ENCODE measurements at regions not wholly inside any gene's neighbourhood (a gene's known extent, or its start where the extent isn't known, plus 50 kb on each side); places are given as distances from the start of the nearest gene placed in this dataset.

GRCh38 chr21:40929833-40930232 lies 82.9 kb upstream of the DSCAM start:
- no peaks in the 10 kb centered on the region for H3K36me3 ChIP-seq (ENCODE audit: control insufficient read depth, insufficient read depth, low read length)
- H3K9me3 ChIP-seq (ENCODE audit: control insufficient read depth, insufficient read depth, low read length): peaks cover 6% of the 10 kb centered on the region
- DNase-seq (ENCODE audit: low read depth in 4 of 6, low spot score in 6 of 6): no peak
- H3K27me3 ChIP-seq (ENCODE audit: control insufficient read depth, insufficient read depth, low read length): no peaks in the 10 kb centered on the region
- H3K27ac ChIP-seq (ENCODE audit: low read depth, low read length): no peak overlapping the region
- H3K4me3 ChIP-seq (ENCODE audit: low read depth, low read length): no peak overlapping the region
- whole genome bisulfite sequencing (ENCODE audit: insufficient coverage): 100% methylated on average over 1 of the region's 2 CpGs
- no peaks in the 10 kb centered on the region for H3K4me1 ChIP-seq (ENCODE audit: control insufficient read depth, insufficient read depth, low read length)

GRCh38 chr21:40931197-40931596 lies 84.2 kb upstream of the DSCAM start:
- Histone ChIP-seq H3K27me3 (ENCODE audit: control insufficient read depth, insufficient read depth, low read length) (no peaks in the 10 kb centered on the region), H3K27ac (ENCODE audit: low read depth, low read length) (no peak overlapping the region), H3K4me1 (ENCODE audit: control insufficient read depth, insufficient read depth, low read length) (no peaks in the 10 kb centered on the region), H3K9me3 (ENCODE audit: control insufficient read depth, insufficient read depth, low read length) (peaks cover 6% of the 10 kb centered on the region), H3K4me3 (ENCODE audit: low read depth, low read length) (no peak overlapping the region), H3K36me3 (ENCODE audit: control insufficient read depth, insufficient read depth, low read length) (no peaks in the 10 kb centered on the region)
- DNase-seq (ENCODE audit: low read depth in 4 of 6, low spot score in 6 of 6): no peak
- WGBS (ENCODE audit: insufficient coverage): 73% methylated on average over 3 of the region's 3 CpGs

- no CpG with 5 or more reads among the region's 2 CpGs for WGBS (ENCODE audit: insufficient coverage)
These were observed 89.2 kb upstream of the DSCAM start for GRCh38 chr21:40936178-40936577.

GRCh38 chr21:40936771-40937261 lies 89.9 kb upstream of the DSCAM start:
- Histone ChIP-seq H3K4me3 (ENCODE audit: low read depth, low read length) (no peak overlapping the region), H3K9me3 (ENCODE audit: control insufficient read depth, insufficient read depth, low read length) (no peaks in the 10 kb centered on the region), H3K36me3 (ENCODE audit: control insufficient read depth, insufficient read depth, low read length) (no peaks in the 10 kb centered on the region)

More at GRCh38 chr21:40936178-40936577, 89.2 kb upstream of the DSCAM start:
- Histone ChIP-seq H3K4me1 (ENCODE audit: control insufficient read depth, insufficient read depth, low read length) (no peaks in the 10 kb centered on the region), H3K27ac (ENCODE audit: low read depth, low read length) (no peak overlapping the region), H3K4me3 (ENCODE audit: low read depth, low read length) (no peak overlapping the region), H3K9me3 (ENCODE audit: control insufficient read depth, insufficient read depth, low read length) (no peaks in the 10 kb centered on the region), H3K36me3 (ENCODE audit: control insufficient read depth, insufficient read depth, low read length) (no peaks in the 10 kb centered on the region), H3K27me3 (ENCODE audit: control insufficient read depth, insufficient read depth, low read length) (no peaks in the 10 kb centered on the region)
- peak in 1 of 6 donors; percentile 52 for DNase-seq (ENCODE audit: low read depth in 4 of 6, low spot score in 6 of 6)

GRCh38 chr21:40938078-40938477 lies 91.1 kb upstream of the DSCAM start:
- Histone ChIP-seq H3K4me3 (ENCODE audit: low read depth, low read length) (no peak overlapping the region), H3K27me3 (ENCODE audit: control insufficient read depth, insufficient read depth, low read length) (no peaks in the 10 kb centered on the region), H3K9me3 (ENCODE audit: control insufficient read depth, insufficient read depth, low read length) (no peaks in the 10 kb centered on the region), H3K4me1 (ENCODE audit: control insufficient read depth, insufficient read depth, low read length) (no peaks in the 10 kb centered on the region), H3K36me3 (ENCODE audit: control insufficient read depth, insufficient read depth, low read length) (no peaks in the 10 kb centered on the region), H3K27ac (ENCODE audit: low read depth, low read length) (no peak overlapping the region)
- DNase-seq (ENCODE audit: low read depth in 4 of 6, low spot score in 6 of 6): no peak
- no CpG with 5 or more reads among the region's 2 CpGs for WGBS (ENCODE audit: insufficient coverage)

More at GRCh38 chr21:40936771-40937261, 89.9 kb upstream of the DSCAM start:
- WGBS (ENCODE audit: insufficient coverage): 96% methylated on average over 10 of the region's 10 CpGs
- no peaks in the 10 kb centered on the region for H3K27me3 ChIP-seq (ENCODE audit: control insufficient read depth, insufficient read depth, low read length)
- no peak overlapping the region for H3K27ac ChIP-seq (ENCODE audit: low read depth, low read length)
- DNase-seq (ENCODE audit: low read depth in 4 of 6, low spot score in 6 of 6): no peak
- no peaks in the 10 kb centered on the region for H3K4me1 ChIP-seq (ENCODE audit: control insufficient read depth, insufficient read depth, low read length)

- Histone ChIP-seq H3K27ac (ENCODE audit: low read depth, low read length) (no peak overlapping the region), H3K27me3 (ENCODE audit: control insufficient read depth, insufficient read depth, low read length) (no peaks in the 10 kb centered on the region), H3K9me3 (ENCODE audit: control insufficient read depth, insufficient read depth, low read length) (no peaks in the 10 kb centered on the region), H3K36me3 (ENCODE audit: control insufficient read depth, insufficient read depth, low read length) (no peaks in the 10 kb centered on the region), H3K4me1 (ENCODE audit: control insufficient read depth, insufficient read depth, low read length) (no peaks in the 10 kb centered on the region), H3K4me3 (ENCODE audit: low read depth, low read length) (no peak overlapping the region)
- WGBS (ENCODE audit: insufficient coverage): 53% methylated on average over 2 of the region's 4 CpGs
- peak in 2 of 6 donors; percentile 4 to 39 for DNase-seq (ENCODE audit: low read depth in 4 of 6, low spot score in 6 of 6)
These were observed 91.7 kb upstream of the DSCAM start for GRCh38 chr21:40938611-40939010.

GRCh38 chr21:40947713-40948112 lies 100.8 kb upstream of the DSCAM start:
- 82% methylated on average over 1 of the region's 3 CpGs for WGBS (ENCODE audit: insufficient coverage)
- no peaks in the 10 kb centered on the region for H3K4me1 ChIP-seq (ENCODE audit: control insufficient read depth, insufficient read depth, low read length)
- H3K36me3 ChIP-seq (ENCODE audit: control insufficient read depth, insufficient read depth, low read length): no peaks in the 10 kb centered on the region

GRCh38 chr21:40950970-40951369 lies 104.0 kb upstream of the DSCAM start:
- no peak overlapping the region for H3K27ac ChIP-seq (ENCODE audit: low read depth, low read length)
- DNase-seq (ENCODE audit: low read depth in 4 of 6, low spot score in 6 of 6): no peak
- no peaks in the 10 kb centered on the region for H3K27me3 ChIP-seq (ENCODE audit: control insufficient read depth, insufficient read depth, low read length)
- no peaks in the 10 kb centered on the region for H3K9me3 ChIP-seq (ENCODE audit: control insufficient read depth, insufficient read depth, low read length)
- H3K4me1 ChIP-seq (ENCODE audit: control insufficient read depth, insufficient read depth, low read length): no peaks in the 10 kb centered on the region
- H3K4me3 ChIP-seq (ENCODE audit: low read depth, low read length): no peak overlapping the region
- no peaks in the 10 kb centered on the region for H3K36me3 ChIP-seq (ENCODE audit: control insufficient read depth, insufficient read depth, low read length)

More at GRCh38 chr21:40947713-40948112, 100.8 kb upstream of the DSCAM start:
- Histone ChIP-seq H3K27ac (ENCODE audit: low read depth, low read length) (no peak overlapping the region), H3K4me3 (ENCODE audit: low read depth, low read length) (no peak overlapping the region), H3K9me3 (ENCODE audit: control insufficient read depth, insufficient read depth, low read length) (peaks cover 3% of the 10 kb centered on the region), H3K27me3 (ENCODE audit: control insufficient read depth, insufficient read depth, low read length) (no peaks in the 10 kb centered on the region)
- DNase-seq (ENCODE audit: low read depth in 4 of 6, low spot score in 6 of 6): no peak

GRCh38 chr21:40952551-40953323 lies 105.8 kb upstream of the DSCAM start:
- no peak for DNase-seq (ENCODE audit: low read depth in 4 of 6, low spot score in 6 of 6)
- H3K27me3 ChIP-seq (ENCODE audit: control insufficient read depth, insufficient read depth, low read length): no peaks in the 10 kb centered on the region
- no peaks in the 10 kb centered on the region for H3K4me1 ChIP-seq (ENCODE audit: control insufficient read depth, insufficient read depth, low read length)
- no peaks in the 10 kb centered on the region for H3K9me3 ChIP-seq (ENCODE audit: control insufficient read depth, insufficient read depth, low read length)
- H3K4me3 ChIP-seq (ENCODE audit: low read depth, low read length): no peak overlapping the region
- H3K27ac ChIP-seq (ENCODE audit: low read depth, low read length): no peak overlapping the region
- 91% methylated on average over 2 of the region's 6 CpGs for WGBS (ENCODE audit: insufficient coverage)
- H3K36me3 ChIP-seq (ENCODE audit: control insufficient read depth, insufficient read depth, low read length): no peaks in the 10 kb centered on the region

- no CpG with 5 or more reads among the region's 2 CpGs for WGBS (ENCODE audit: insufficient coverage)
- no peaks in the 10 kb centered on the region for H3K36me3 ChIP-seq (ENCODE audit: control insufficient read depth, insufficient read depth, low read length)
- H3K4me1 ChIP-seq (ENCODE audit: control insufficient read depth, insufficient read depth, low read length): no peaks in the 10 kb centered on the region
- no peaks in the 10 kb centered on the region for H3K9me3 ChIP-seq (ENCODE audit: control insufficient read depth, insufficient read depth, low read length)
- DNase-seq (ENCODE audit: low read depth in 4 of 6, low spot score in 6 of 6): no peak
- H3K27me3 ChIP-seq (ENCODE audit: control insufficient read depth, insufficient read depth, low read length): no peaks in the 10 kb centered on the region
- no peak overlapping the region for H3K4me3 ChIP-seq (ENCODE audit: low read depth, low read length)
- H3K27ac ChIP-seq (ENCODE audit: low read depth, low read length): no peak overlapping the region
These were observed 117.7 kb upstream of the DSCAM start for GRCh38 chr21:40964691-40965090.

Data from spinal cord (tissue), 9 donors.